Activated CD4-positive, CD25-positive, alpha-beta regulatory T cell treated with anti-CD3 and anti-CD28 coated beads, Interleukin-2, amount 50 U/mL, for 72 hours (primary cell): ENCODE measurements at regions not wholly inside any gene's neighbourhood (a gene's known extent, or its start where the extent isn't known, plus 50 kb on each side); places are given as distances from the start of the nearest gene placed in this dataset.

Source experiments
- DNase-seq: peaks from one replicate; pipeline ENCODE4 v3.0.0; 2021

- DNase-seq = no peak
Observed at GRCh38 chr2:118498943-118499342, 348.5 kb downstream of the EN1 start.

GRCh38 chr2:118496870-118497611 is 350.4 kb downstream of the EN1 start:
- DNase-seq = no peak

- DNase-seq = no peak
Observed at GRCh38 chr2:118496467-118496866, 351.0 kb downstream of the EN1 start.

GRCh38 chr2:118495290-118495689 is 352.2 kb downstream of the EN1 start:
- no peak for DNase-seq

GRCh38 chr2:118493213-118493612 is 354.2 kb downstream of the EN1 start:
- DNase-seq = no peak

- no peak for DNase-seq
Observed at GRCh38 chr2:118492335-118492734, 355.1 kb downstream of the EN1 start.

- no peak for DNase-seq
Observed at GRCh38 chr2:118490330-118490729, 357.1 kb downstream of the EN1 start.

GRCh38 chr2:118489712-118490299 is 357.6 kb downstream of the EN1 start:
- DNase-seq = no peak

GRCh38 chr2:118481299-118481698 is 366.1 kb downstream of the EN1 start:
- DNase-seq = no peak

- DNase-seq = no peak
Observed at GRCh38 chr2:118479020-118479419, 368.4 kb downstream of the EN1 start.

GRCh38 chr2:118477111-118477862 is 370.2 kb downstream of the EN1 start:
- no peak for DNase-seq

- DNase-seq = no peak
Observed at GRCh38 chr2:118475622-118476205, 371.7 kb downstream of the EN1 start.

GRCh38 chr2:118474541-118474920 is 372.9 kb downstream of the EN1 start:
- DNase-seq = no peak

GRCh38 chr2:118473846-118474540 is 373.5 kb downstream of the EN1 start:
- no peak for DNase-seq

- no peak for DNase-seq
Observed at GRCh38 chr2:118473241-118473640, 374.2 kb downstream of the EN1 start.

GRCh38 chr2:118470297-118470696 is 377.2 kb downstream of the EN1 start:
- no peak for DNase-seq

GRCh38 chr2:118469103-118469502 is 378.3 kb downstream of the EN1 start:
- DNase-seq = no peak

- no peak for DNase-seq
Observed at GRCh38 chr2:118464546-118465265, 376.4 kb downstream of the INSIG2 start.

- no peak for DNase-seq
Observed at GRCh38 chr2:118464046-118464445, 375.8 kb downstream of the INSIG2 start.

GRCh38 chr2:118460425-118460824 is 372.2 kb downstream of the INSIG2 start:
- no peak for DNase-seq

GRCh38 chr2:118459426-118459825 is 371.2 kb downstream of the INSIG2 start:
- DNase-seq = no peak

- DNase-seq = no peak
Observed at GRCh38 chr2:118457951-118458350, 369.7 kb downstream of the INSIG2 start.
